ENCODE measurements at regions not wholly inside any gene's neighbourhood (a gene's known extent, or its start where the extent isn't known, plus 50 kb on each side); places are given as distances from the start of the nearest gene placed in this dataset.
"Not testable (repeated sequence)": the region's sequence is repeated elsewhere in the genome, so short reads cannot be mapped to it uniquely, and the experiment has no call there.

DNA sequence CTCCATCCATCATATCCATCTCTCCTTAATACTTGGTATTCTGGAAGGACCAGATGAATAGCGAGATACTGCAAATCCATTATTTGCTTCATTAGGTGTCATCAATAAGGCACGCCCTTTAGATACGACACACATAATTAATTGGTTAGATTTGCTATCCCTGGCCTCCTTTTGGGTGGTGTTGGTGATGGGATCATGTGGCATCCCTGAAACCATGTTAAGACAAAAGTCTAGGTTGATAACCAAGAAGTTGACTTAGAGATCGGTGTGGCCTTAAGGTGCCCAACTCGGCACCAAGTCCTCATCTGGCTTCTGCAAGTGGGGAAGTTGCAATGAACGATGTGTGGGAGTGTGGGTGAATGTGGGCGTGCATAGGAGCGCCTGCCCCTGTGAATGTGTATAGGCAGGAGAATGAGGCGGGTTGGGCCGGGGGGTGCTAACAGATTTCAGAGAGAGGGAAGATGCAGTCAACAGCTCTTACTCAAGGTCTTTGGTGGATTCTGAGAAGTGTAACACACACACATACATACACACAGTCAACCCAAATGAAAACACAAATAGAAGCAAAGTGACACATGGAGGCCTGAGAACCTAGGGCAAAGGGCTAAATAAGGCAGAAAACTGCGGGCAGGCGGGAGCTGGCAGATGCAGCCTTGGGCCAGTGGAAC lies 415.7 kb upstream of the ESRRG start:
- DNase-seq (ENCODE audit: low spot score), result no peak
- FAIRE-seq, result no peak

DNA sequence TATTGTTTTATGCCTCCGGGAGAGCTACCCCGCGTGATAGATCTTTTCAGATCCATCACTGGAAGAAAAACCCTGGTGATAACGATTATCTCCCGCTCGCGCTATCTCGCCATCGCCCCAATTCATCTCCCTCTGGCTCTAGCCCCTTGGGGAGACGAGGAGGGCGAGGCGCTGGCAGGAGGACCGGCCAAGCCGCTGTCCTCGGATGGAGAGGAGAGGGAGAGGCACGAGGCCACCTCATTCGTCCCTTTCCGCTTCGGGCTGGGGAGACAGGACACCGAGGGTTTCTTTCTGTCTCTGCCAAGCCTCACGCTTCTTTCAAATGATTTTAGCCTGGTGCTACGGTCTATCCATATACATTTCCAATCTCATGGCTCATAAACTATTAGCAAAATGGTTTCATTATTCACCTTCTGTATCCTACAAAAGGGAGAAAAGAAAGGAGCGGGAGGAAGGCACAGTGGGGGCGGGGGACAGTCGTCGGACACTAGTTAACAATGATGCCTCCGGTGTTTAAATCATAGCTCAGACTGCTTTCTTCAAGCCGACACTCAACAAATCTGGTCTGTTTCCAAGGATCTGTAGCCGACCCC lies 415.0 kb upstream of the ESRRG start:
- FAIRE-seq (no peak), DNase-seq (ENCODE audit: low spot score) (no peak)

DNA sequence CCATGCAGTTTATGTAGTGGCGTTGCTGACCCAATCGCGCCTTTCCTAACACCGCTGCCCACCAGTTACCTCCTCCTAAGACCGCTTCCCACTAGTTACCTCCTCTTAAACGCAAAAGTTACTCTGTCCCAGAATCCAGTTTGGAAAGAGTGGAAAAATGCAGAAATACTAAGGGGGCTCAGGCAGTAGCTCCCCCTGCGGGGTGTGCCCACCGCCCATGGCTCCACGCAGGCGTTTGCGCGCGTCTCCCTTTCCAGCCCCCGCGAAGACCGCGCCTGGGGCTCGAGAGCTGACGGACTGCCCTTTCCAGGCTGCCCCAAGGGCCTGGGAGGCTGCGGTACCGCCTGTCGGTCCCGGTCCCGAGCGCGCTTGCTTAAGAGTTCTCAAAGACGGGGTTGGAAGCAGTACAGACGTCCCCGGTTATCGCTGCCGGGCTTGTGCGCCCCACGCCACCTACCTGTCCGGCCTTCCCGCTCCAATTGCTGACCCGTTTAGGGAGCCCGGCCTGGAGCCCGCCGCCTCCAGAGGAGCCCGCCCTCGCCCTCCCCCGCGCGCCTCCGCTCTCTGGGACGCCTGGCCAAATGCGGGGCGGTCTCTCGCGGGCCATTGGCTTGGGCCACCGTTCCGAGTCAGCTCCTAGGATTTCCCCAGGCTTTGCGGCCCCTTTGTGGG lies 414.1 kb upstream of the ESRRG start:
- FAIRE-seq (no peak), DNase-seq (ENCODE audit: low spot score) (no peak)

DNA sequence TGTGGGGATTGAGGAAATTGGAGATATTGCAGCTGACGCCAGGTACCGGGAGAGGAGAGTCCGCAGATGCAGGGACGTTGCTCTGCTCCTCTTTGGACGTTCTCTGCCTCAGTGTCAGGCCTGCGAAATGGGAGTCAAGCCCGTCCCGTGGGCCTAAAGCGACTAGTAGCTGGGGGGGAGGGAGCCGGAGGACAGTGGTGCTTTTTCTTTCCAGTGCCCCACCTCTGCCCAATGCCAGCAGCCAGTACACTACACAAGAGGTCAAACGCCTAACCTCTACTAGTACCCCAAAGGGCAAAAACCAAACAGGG lies 413.6 kb upstream of the ESRRG start:
- no peak for DNase-seq (ENCODE audit: low spot score)
- no peak for FAIRE-seq

DNA sequence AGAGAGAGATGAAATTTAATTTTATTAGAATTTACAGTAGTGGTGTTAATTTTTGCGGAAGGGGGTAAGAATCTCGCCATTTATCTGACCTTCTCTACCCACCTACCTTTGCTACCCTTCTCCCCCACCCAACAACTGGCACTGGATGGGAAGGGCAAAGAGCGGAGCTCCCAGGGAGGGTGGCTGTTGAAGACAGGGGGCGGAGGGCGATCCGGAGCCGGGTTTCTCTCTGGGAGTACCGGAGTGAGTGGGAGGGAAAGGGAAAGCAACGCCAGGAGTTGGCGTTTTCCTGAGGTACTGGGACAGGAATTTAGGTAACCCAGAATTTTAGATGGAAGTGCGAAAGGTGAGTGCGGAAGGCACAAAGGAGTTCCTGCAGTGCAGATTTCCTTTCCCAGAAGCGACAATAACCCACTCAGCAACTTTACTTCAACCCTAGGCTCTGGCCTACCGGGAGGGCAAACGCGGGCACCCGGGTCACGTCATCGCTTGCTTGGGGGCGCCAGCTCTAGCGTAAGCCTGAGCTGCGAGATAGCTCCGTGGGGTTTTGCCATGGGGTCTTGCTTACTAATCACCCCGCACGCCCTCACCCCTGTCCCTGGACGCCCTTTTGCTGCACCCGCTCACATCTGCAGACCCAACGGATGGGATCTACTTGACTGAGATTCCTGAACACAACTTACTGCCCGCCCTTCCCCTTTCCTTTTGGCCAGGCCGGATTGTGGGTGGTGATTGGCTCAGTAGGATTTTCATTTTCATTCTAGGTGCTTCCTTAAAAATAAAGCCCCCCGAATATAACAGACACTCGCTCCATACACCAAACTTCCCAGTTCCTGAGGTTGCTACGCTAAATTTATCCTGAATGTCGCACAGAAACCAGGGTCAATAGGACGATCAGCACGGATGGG lies 413.0 kb upstream of the ESRRG start:
- peak; percentile 37 for DNase-seq (ENCODE audit: low spot score)
- no peak for FAIRE-seq

DNA sequence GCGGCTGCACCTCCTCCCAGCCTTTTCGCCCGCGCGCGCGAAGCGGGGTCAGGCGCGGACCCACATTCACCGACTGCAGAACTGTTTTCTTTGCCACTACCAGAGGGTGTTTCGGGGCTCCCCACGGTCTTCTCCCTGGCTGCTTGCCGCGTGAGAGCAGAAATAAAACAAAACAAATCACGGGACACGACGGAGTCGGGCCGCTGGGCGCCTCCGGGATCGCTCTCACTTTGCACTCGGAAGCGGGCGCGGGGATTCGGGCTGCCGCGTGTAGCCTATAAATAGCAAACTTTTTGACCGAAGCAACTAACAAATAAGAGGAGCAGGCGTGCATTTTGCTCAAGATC lies 412.3 kb upstream of the ESRRG start:
- no peak for FAIRE-seq
- peak; percentile 41 for DNase-seq (ENCODE audit: low spot score)

DNA sequence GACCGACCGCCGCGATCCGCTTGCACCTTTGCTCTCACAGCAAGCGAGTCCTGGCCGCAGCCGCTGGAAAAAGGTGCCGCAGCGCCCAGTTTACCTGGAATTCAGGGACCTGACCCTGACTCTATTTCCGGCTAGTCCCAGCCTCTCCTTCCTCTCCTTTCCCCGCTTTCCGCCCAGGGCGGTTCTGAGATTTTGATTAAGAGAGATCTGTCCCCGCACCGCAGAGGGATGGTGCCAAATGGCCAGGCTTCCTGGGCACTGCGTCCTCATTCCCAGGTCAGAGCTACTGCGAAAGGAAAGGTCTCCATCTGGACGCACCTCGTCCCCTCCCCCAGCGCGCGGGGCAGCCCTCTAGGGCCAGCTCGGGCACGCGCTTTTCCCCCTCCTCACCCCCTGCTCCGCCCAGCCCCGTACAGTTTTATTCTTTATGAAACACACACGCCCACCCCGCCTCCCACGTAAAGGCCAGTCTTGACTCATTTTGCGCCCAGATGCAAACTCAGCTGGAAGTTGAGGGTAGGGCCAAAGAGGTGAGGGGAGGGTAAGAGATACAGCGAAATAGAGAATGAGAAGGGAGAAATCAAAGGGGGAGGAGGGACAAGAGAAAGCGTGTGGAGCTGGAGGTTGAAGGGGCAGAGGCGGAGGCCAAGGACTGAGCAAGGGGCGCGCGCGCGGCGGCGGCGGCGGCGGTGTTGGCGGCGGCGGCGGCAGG lies 411.8 kb upstream of the ESRRG start:
- FAIRE-seq, result no peak
- DNase-seq (ENCODE audit: low spot score), result peak; percentile 44

DNA sequence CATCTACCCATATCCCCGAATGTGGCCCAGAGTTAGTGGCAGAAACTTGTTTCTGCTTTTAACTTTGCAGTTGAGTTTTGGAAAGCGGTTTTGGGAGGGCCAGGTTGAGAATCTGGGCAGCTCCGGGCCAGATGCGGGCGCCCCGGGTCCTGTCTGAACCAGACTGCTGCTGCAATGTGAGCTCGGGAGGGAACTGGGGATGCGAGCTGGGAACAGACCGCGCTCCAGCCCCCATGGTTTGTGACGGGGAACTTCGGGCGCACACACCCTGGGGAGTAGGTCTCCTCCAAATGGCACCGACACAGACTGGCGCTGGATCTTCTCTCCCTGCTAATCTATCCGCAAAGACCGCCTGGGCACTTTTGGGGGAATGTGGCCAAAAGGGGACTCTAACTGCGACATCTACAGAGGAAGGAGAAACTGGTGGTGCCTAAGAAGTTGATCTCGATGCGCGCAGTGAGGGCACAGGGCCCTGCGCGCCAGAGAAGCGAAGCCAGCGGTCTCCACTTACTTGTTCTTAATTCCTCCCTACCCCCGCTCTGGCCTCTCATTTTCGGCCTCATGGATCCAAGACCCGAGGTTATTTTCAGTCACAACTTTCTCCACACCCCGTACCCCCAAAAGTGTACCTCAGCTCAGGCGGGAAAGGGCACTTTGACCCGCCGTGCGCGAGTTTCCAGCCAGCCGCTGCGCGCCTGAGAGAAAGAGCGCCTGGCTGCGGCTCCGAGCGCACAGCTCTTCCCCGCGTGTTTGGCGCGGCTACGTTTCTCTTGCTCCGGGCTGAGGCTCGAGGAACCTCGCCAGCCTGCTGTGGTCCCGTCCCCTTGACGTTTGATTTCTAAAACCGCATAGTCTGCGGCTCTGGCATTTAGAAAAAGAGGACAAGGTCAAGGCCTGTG lies 411.0 kb upstream of the ESRRG start:
- DNase-seq (ENCODE audit: low spot score) (no peak), FAIRE-seq (no peak)

DNA sequence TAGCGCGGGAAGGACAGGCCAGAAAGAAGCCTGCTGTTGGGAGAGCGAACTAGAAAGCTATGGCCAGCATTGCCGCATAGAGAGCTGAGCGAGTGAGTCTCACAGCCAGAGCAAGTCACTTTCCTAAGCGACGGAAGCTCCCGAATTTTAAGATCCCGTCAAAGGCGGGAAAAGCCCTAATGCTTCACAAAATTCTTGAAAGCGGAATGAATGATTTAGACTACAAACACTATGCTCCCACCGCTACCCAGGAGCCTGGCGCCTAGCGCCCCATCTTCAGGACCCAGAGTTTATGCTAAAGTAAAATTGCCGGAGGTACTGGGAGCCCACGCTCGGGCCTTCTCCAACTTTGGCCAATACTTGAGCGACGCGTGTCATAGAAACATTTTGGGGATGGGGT lies 409.9 kb upstream of the ESRRG start:
- no peak for DNase-seq (ENCODE audit: low spot score)
- FAIRE-seq, result no peak

DNA sequence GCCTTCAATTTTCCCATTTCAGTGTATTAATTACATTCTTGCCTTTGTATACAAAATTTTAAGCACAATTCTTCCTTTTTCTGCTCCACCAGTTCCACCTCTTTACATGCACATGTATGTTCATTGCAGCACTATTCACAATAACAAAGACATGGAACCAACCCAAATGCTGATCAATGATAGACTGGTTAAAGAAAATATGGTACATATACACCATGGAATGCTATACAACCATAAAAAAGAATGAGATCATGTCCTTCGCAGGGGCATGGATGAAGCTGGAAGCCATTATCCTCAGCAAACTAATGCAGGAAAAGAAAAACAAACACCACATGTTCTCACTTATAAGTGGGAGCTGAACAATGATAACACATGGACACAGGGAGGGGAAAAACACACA lies 400.1 kb upstream of the ESRRG start:
- not testable (repeated sequence) for FAIRE-seq

DNA sequence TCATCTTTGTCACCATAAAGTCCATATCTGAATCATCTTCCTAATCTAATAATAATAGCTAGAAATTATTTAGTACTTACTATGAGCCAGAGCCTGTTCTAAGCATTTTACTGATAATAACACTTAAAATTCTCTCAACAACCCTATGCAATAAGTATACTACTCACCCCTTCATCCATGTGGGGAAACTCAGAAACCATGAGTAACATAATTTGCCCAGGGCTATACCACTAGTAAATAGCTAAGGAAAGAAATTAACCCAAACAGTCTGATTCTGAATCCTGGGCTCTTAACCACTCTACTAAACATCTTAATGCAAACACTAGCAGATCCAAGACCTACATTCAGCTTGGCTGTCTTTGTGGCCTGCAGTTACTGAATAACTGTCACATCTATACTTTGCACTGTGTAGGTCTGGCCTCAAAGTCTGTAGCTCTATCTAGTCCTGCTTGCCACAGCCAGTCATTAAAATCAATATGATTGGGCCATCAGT lies 394.8 kb upstream of the ESRRG start:
- FAIRE-seq (no peak), DNase-seq (ENCODE audit: low spot score) (no peak)

More for the DNA sequence above, 400.1 kb upstream of the ESRRG start:
- not testable (repeated sequence) for DNase-seq (ENCODE audit: low spot score)

DNA sequence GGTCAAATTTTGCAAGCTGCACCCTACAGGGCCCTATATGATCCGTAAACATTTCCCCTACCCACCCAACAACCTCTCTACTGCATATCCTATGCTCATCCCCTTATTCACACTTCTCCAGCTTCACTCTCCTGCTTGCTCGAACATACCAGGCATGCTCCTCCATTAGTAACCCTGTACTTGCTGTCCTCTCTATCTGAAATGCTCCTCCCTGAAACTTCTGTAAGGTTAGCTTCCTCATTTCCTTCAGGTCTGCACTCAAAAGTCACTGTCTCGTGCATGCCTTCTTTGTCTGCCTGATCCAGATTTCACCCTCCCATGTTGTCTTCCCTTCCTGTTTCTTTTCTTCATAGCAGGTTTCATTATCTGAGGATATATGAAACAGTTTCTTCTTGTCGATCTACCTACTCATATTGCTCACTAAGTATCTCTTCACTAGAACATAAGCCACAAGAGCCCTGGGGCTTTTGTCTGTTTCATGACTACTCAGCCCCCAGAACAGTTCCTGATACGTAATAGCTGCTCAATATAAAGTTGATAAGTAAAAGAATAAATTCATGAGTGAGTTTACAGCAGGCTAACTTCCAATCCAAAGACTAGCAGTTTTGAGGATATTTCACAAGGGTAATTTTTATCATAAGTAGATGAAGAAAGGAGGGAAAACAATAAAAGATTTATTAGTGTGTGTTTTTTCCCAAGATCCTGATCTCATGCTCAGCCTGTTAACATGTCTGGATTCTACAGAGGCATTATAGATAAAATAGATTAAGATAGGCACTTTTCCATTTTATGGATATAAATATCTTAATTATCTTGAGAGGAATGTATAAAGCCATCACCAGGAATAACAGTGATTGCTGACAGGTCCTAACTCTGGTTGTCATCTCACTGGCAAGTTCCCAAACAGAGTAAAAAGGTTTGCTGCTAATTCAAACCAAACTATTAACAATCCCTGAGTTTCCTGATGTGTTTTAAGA lies 392.5 kb upstream of the ESRRG start:
- DNase-seq (ENCODE audit: low spot score) (no peak), FAIRE-seq (no peak)

DNA sequence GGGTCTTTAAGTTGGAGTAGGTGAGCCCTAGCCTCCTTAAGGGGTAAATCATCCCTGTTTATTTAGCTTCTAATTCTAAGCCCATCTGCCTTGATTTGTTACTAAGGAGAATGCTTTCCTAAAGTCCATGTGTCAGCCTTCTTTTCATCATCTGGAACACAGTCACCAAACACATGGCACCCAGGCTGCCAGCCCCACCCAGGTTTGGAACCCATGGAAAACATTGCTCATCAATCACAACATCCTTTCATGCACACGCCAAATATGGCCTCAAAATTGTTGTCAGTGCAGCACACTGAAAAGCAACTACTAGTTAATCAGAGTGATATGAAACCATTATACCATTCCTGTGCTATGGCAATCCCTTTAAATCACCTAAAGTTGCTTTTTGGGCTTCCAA lies 386.7 kb upstream of the ESRRG start:
- FAIRE-seq (no peak), DNase-seq (ENCODE audit: low spot score) (no peak)

DNA sequence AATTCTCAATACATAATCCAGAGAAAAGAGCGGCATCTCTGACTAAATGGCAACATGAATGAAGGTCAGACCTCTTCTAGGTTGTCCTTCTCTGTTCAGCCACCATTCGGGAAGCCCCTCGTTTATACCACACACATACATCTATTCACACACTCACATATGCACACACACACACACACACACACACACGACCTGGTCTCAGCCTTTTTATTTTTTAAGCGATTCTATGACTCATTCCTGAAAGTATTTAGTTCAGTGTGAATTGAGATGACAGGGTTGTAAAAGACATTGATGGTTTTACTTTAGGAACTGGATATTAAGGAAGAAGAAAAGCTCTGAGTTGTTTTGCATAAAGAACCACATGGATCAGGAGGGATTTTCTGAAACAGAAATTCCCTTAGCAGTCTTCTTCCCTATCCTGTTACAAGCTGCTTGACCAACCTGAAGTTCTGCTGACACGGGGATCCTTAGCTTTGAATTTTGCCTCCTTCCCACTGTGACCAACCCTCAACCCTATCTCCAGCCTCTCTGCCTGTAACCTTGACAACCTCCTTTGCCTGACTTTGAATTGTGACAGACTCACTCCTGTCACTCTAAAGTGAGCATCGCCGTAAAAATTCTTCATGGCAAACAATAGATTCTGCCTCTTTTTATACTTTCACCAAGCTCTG lies 383.1 kb upstream of the ESRRG start:
- FAIRE-seq, result no peak
- no peak for DNase-seq (ENCODE audit: low spot score)

DNA sequence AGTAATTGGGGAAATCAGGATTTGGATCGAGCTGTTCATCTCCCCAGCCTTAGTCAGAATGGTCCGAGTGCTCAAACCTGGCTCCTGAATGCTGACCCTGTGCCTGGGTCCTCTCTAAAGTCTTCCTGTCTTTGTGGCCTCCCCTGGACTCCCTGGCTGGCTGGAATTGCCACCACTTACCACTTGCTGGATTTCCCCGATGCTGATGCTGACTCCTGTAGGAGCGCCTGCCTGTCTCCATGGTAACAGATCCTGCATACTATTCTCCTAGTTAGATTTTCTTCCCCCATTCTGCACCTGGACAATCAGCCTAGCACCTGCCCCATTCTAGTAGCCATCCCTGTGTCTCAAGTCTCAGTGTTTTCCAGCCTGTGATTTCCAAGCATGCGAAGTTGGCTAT lies 382.2 kb upstream of the ESRRG start:
- FAIRE-seq, result no peak
- DNase-seq (ENCODE audit: low spot score), result no peak

DNA sequence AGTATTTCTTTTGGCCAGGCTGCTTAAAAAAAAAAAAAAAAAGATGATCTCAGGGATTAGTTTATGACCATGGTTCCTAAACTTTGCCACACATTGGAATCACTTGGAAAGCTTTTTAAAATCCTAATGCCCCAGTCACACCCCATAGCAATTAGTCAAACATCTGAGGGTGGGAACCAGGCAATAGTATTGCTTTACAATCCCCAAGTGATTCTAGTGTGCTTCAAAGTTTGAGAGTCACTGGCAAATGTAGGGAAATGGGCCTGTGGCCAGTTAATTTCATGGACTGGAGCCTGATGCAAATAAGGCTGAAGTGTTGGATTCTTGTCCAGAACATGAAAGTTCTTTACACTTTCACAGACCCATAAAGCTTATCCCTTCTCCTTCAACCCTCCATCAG lies 374.6 kb upstream of the ESRRG start:
- FAIRE-seq, result no peak

DNA sequence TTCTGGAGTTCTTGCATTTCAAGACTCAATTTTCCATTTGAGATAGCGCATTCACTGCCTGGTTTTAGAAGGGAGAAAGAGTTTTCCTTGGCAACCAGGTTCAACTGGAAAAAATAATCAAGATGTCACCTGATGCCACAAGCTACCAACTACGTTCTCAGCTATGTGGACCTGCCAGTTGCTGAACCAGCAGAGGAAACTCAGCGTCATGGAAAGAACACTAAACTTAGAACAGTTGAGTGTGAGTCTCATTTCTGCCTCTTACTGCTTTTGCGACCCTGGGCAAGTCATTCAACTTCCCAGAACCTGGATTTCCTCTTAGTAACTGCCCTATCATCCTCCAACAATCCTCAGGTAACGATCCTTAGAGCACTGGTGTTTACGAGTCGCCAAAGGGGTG lies 373.0 kb upstream of the ESRRG start:
- FAIRE-seq, result no peak
- no peak for DNase-seq (ENCODE audit: low spot score)

More for the DNA sequence above, 374.6 kb upstream of the ESRRG start:
- no peak for DNase-seq (ENCODE audit: low spot score)

DNA sequence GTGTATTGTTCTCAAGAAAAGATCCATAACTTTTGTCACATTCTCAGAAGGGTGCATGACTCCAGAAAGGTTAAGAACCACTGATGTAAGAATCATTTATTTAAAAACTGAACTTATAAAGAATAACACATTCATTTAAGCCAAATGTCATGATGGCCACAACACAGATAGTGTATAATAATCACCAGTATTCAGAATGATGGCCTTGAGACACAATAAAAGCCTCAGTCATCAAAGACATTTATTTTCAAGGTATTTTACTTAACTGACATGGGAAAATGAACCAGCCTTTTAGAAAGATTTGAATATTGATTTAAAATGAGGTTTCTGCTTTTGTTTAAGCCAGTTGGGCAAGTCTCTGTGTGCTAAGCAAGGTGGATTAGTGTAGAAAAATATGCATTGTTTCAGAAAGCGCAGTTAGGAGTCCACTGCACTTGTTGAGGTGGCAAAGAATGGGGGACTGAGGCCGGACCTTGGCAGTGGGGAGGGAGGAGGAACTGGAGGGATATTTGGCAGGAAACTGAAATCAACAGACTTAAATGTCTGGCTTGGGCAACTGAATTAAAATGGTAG lies 371.9 kb upstream of the ESRRG start:
- DNase-seq (ENCODE audit: low spot score) (no peak), FAIRE-seq (no peak)
